ENCODE measurements at regions not wholly inside any gene's neighbourhood (a gene's known extent, or its start where the extent isn't known, plus 50 kb on each side); places are given as distances from the start of the nearest gene placed in this dataset.

DNA sequence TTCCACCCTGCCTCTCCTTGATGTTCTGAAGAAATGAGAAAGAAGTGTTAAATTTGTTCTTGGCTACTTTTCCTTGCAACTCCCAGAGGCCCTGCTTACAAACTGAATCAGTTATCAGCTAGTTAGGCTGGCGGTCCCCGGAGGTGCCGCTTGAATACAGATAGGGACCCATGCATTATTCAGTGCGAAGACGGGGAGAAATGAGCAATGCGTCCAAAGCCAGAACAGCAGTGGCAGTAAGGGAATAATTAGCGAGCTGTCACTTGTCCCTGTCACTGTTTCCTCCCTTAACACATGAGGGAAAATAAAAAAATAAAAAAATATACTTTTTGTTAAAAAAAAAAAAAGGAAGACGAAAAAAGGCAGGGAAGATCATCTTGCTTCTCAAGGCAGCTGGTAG, 528.1 kb downstream of the MN1 start:
- Mint-ChIP-seq H3K27ac (no peak overlapping the region), H3K36me3 (ENCODE audit: insufficient read depth) (no peaks in the 10 kb centered on the region), H3K4me3 (ENCODE audit: low read depth) (no peak overlapping the region), H3K9me3 (ENCODE audit: low read depth) (peaks cover 5% of the 10 kb centered on the region), H3K4me1 (ENCODE audit: low read depth) (peaks cover 3% of the 10 kb centered on the region), H3K27me3 (peaks cover 55% of the 10 kb centered on the region)
- DNase-seq (ENCODE audit: low spot score, unreplicated experiment) = no peak
- TF ChIP-seq, protein P1, sequence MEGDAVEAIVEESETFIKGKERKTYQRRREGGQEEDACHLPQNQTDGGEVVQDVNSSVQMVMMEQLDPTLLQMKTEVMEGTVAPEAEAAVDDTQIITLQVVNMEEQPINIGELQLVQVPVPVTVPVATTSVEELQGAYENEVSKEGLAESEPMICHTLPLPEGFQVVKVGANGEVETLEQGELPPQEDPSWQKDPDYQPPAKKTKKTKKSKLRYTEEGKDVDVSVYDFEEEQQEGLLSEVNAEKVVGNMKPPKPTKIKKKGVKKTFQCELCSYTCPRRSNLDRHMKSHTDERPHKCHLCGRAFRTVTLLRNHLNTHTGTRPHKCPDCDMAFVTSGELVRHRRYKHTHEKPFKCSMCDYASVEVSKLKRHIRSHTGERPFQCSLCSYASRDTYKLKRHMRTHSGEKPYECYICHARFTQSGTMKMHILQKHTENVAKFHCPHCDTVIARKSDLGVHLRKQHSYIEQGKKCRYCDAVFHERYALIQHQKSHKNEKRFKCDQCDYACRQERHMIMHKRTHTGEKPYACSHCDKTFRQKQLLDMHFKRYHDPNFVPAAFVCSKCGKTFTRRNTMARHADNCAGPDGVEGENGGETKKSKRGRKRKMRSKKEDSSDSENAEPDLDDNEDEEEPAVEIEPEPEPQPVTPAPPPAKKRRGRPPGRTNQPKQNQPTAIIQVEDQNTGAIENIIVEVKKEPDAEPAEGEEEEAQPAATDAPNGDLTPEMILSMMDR (IDR thresholded peaks at IDR 0.05; ENCODE audit: unreplicated experiment) = no peak

DNA sequence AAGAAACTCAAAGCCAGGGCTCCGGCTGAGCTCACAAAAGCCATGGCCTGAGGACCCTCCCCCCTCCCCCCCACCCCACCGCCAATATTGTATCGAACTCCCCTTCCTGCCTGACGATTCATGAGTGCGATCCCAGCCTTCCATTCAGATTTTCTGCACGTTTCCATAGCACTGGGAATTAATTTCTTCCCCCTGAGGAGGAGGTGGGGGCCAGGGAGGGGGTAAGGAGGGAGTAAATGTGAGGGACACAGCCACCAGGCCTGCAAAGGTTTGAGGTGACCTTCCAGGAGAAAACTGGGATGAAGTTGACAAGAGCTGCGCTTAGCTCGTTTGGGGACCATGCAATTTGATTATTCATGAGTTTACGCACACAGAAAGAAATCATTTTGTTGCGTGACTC, 527.7 kb downstream of the MN1 start:
- TF ChIP-seq, protein P1 (IDR thresholded peaks at IDR 0.05; ENCODE audit: unreplicated experiment) = no peak
- no peak for DNase-seq (ENCODE audit: low spot score, unreplicated experiment)
- Mint-ChIP-seq H3K27me3 (peaks cover 55% of the 10 kb centered on the region), H3K27ac (no peak overlapping the region), H3K4me3 (ENCODE audit: low read depth) (no peak overlapping the region), H3K9me3 (ENCODE audit: low read depth) (peaks cover 5% of the 10 kb centered on the region), H3K36me3 (ENCODE audit: insufficient read depth) (no peaks in the 10 kb centered on the region), H3K4me1 (ENCODE audit: low read depth) (peaks cover 3% of the 10 kb centered on the region)

DNA sequence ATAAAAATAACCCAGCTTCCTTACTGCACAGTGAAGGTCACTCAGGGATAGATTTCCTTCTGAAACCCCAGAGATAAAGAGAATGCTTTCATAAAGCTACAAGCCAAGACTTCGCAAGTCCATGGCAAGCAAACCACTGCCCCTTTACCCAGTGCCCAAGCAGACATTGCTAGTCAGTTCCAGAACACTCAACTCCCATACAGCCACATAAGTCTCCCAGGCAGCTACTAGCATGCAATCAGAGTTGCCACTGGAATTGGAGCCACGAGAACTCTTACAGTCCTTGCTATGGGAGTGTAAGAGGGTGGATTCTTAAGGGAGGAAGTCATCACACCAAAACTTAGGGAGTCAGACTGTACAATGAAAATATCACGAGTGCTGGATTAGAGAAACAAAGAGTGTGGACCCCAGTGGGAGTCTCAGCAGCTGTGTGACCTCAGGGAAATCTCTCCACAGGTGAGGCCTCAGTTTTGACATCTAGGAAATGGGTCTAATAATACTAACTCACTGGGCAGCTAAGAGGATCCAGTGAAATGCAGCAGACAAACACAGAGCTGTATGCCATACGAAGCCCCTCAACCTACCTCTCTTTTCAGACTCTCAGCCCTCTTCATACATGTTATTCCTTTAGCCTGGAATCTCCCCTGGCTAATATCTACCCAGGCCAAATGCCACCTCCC, 526.6 kb downstream of the MN1 start:
- Mint-ChIP-seq H3K27ac (no peak overlapping the region), H3K36me3 (ENCODE audit: insufficient read depth) (no peaks in the 10 kb centered on the region), H3K27me3 (peaks cover 57% of the 10 kb centered on the region), H3K9me3 (ENCODE audit: low read depth) (peaks cover 5% of the 10 kb centered on the region), H3K4me1 (ENCODE audit: low read depth) (peaks cover 3% of the 10 kb centered on the region), H3K4me3 (ENCODE audit: low read depth) (no peak overlapping the region)
- DNase-seq (ENCODE audit: low spot score, unreplicated experiment) = no peak
- TF ChIP-seq, protein P1 (IDR thresholded peaks at IDR 0.05; ENCODE audit: unreplicated experiment) = no peak

DNA sequence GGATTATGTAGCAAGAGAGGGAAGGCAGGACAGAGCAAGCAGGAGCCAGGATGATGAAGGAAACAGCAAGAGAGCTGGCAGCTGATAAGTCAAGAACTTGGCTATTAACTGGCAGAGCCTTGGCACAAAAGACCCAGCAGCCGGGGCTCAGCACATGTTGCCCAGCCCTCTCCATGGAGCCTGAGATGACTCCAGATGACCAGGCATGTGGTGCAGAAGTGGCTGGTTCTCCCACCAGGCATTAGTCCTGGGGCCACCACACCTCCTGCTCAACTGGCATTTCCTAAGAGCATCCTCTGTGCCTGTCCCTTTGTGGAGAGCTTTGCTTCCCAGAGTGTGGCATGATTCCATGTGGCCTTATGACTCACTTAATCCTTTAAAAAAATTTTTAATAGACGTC, 522.6 kb downstream of the MN1 start:
- peaks cover 32% of the 10 kb centered on the region for H3K27me3 Mint-ChIP-seq
- no peaks in the 10 kb centered on the region for H3K36me3 Mint-ChIP-seq (ENCODE audit: insufficient read depth)
- TF ChIP-seq, protein P1 (IDR thresholded peaks at IDR 0.05; ENCODE audit: unreplicated experiment) = no peak
- peaks cover 5% of the 10 kb centered on the region for H3K9me3 Mint-ChIP-seq (ENCODE audit: low read depth)
- no peaks in the 10 kb centered on the region for H3K4me1 Mint-ChIP-seq (ENCODE audit: low read depth)
- no peak overlapping the region for H3K4me3 Mint-ChIP-seq (ENCODE audit: low read depth)
- H3K27ac Mint-ChIP-seq = no peak overlapping the region
- no peak for DNase-seq (ENCODE audit: low spot score, unreplicated experiment)

DNA sequence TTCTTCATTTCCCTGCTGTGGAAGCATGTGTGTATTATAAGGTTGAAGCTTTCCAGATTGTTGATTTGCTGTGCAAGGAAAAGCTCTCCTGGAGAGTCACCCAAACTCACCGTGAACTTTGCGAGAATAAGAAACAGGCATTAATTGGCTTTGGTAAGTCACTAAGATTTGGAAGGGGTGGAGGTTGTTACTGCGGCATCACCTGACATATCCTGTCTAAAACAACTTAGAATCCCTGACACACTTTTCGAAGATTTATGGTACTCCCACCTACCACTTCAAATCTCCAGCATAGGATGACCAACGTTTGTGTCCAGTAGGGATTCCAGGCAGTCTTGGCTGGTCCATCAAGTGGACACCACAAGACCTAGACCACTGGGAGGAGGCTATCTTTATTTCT, 518.3 kb downstream of the MN1 start:
- Mint-ChIP-seq H3K4me3 (ENCODE audit: low read depth) (no peak overlapping the region), H3K27ac (no peak overlapping the region), H3K36me3 (ENCODE audit: insufficient read depth) (no peaks in the 10 kb centered on the region), H3K4me1 (ENCODE audit: low read depth) (no peaks in the 10 kb centered on the region), H3K27me3 (peaks cover 31% of the 10 kb centered on the region), H3K9me3 (ENCODE audit: low read depth) (no peaks in the 10 kb centered on the region)
- no peak for DNase-seq (ENCODE audit: low spot score, unreplicated experiment)
- TF ChIP-seq, protein P1 (IDR thresholded peaks at IDR 0.05; ENCODE audit: unreplicated experiment) = no peak

Measured in progenitor cell of endocrine pancreas (in vitro differentiated cells).